Neural crest cell (in vitro differentiated cells): ENCODE measurements at regions not wholly inside any gene's neighbourhood (a gene's known extent, or its start where the extent isn't known, plus 50 kb on each side); places are given as distances from the start of the nearest gene placed in this dataset.

ENCODE experiments used
- DNase-seq: peaks from one replicate; pipeline ENCODE4 v3.0.0; 2021; ENCODE audit warnings: low read depth, mixed read lengths, low spot score
- H3K27ac Mint-ChIP-seq: one replicate; pipeline ENCODE4 v1.8.0; 2021; ENCODE audit warnings: mild to moderate bottlenecking, mixed read lengths; ENCODE audit not compliant: unreplicated experiment
- H3K27me3 Mint-ChIP-seq: 2 replicates; pipeline ENCODE4 v1.8.0; 2021; ENCODE audit warnings: low read depth, mild to moderate bottlenecking, mixed read lengths
- H3K36me3 Mint-ChIP-seq: 2 replicates; pipeline ENCODE4 v1.8.0; 2021; ENCODE audit warnings: low read depth, mild to moderate bottlenecking, mixed read lengths
- H3K4me1 Mint-ChIP-seq: 2 replicates; pipeline ENCODE4 v1.8.0; 2021; ENCODE audit warnings: mixed read lengths
- H3K4me3 Mint-ChIP-seq: one replicate; pipeline ENCODE4 v1.8.0; 2021; ENCODE audit warnings: mild to moderate bottlenecking, mixed read lengths
- H3K9me3 Mint-ChIP-seq: 2 replicates; pipeline ENCODE4 v1.8.0; 2021; ENCODE audit warnings: mixed read lengths
- CTCF ChIP-seq: fragments of 200-600 bp; sonication (generic); conservative IDR thresholded peaks from 2 replicates; pipeline ENCODE4 v1.5.0; 2021; ENCODE audit warnings: antibody characterized with exemption, mild to moderate bottlenecking

GRCh38 chr17:13765701-13766100, 164.0 kb upstream of the HS3ST3A1 start:
- Mint-ChIP-seq H3K27ac (no peak overlapping the region), H3K27me3 (no peaks in the 10 kb centered on the region), H3K4me1 (peaks cover 6% of the 10 kb centered on the region), H3K4me3 (no peak overlapping the region), H3K9me3 (peaks cover 19% of the 10 kb centered on the region), H3K36me3 (peaks cover 19% of the 10 kb centered on the region)
- no peak for DNase-seq
- no peak for TF ChIP-seq CTCF

GRCh38 chr17:13770702-13771101, 169.0 kb upstream of the HS3ST3A1 start:
- Mint-ChIP-seq H3K36me3 (peaks cover 46% of the 10 kb centered on the region), H3K4me3 (no peak overlapping the region), H3K9me3 (peaks cover 18% of the 10 kb centered on the region), H3K27me3 (no peaks in the 10 kb centered on the region), H3K4me1 (no peaks in the 10 kb centered on the region), H3K27ac (no peak overlapping the region)
- no peak for DNase-seq
- no peak for TF ChIP-seq CTCF

DNA sequence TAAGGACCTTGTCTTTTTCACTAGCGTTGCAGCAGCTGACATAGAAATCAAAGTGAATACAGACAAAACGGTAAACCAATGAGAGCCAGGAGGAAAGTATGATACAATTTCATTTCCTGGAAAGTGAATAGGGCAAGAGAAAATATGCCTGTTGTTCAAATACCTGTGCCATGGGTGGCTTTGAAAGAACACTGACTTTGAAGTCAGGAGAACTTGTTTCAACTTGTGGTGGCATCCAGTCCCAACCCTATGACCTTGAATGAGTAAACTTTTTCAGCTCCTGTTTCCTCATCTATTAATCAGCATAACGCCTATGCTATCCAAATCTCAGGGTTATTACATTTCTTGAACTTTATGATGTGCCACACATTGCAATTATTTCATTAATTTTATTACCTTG, 173.7 kb upstream of the HS3ST3A1 start:
- Mint-ChIP-seq H3K27me3 (no peaks in the 10 kb centered on the region), H3K4me1 (no peaks in the 10 kb centered on the region), H3K4me3 (no peak overlapping the region), H3K9me3 (peaks cover 15% of the 10 kb centered on the region), H3K36me3 (peaks cover 39% of the 10 kb centered on the region), H3K27ac (no peak overlapping the region)
- no peak for TF ChIP-seq CTCF
- no peak for DNase-seq

DNA sequence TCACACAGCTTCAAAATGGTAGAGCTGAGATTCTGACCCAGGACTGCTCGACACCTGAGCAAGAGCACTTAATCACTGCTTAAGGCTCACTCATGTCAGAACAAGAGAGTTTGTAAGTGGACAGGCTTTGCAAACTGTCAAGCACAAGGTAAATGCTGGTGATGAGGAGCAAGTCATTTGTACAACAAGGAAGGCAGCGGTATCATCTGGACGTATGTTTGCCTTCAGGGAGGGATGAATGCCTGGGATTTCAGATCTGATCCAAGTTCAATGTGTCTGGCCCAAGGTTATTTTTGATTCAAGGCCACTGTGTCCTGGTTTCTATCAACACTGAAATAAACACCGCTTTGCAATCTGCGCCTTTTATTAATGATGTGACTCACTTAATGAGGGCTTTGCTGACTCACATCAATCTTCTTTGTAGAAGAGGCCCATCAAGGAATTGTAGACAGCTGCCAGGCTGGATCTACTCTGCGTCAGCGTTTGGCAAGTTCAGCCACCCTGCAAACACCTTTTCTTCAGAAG, 174.4 kb upstream of the HS3ST3A1 start:
- Mint-ChIP-seq H3K4me3 (no peak overlapping the region), H3K36me3 (peaks cover 38% of the 10 kb centered on the region), H3K27me3 (no peaks in the 10 kb centered on the region), H3K9me3 (peaks cover 14% of the 10 kb centered on the region), H3K4me1 (no peaks in the 10 kb centered on the region), H3K27ac (no peak overlapping the region)
- TF ChIP-seq CTCF, result no peak
- DNase-seq, result no peak

GRCh38 chr17:13777003-13777402, 175.3 kb upstream of the HS3ST3A1 start:
- TF ChIP-seq CTCF, result no peak

More at GRCh38 chr17:13777003-13777402, 175.3 kb upstream of the HS3ST3A1 start:
- peaks cover 34% of the 10 kb centered on the region for H3K36me3 Mint-ChIP-seq
- H3K4me3 Mint-ChIP-seq, result no peak overlapping the region
- H3K27me3 Mint-ChIP-seq, result no peaks in the 10 kb centered on the region
- peak overlapping the region; percentile 9 for H3K27ac Mint-ChIP-seq
- DNase-seq, result no peak
- H3K9me3 Mint-ChIP-seq, result peaks cover 11% of the 10 kb centered on the region
- no peaks in the 10 kb centered on the region for H3K4me1 Mint-ChIP-seq
